ENCODE measurements at regions not wholly inside any gene's neighbourhood (a gene's known extent, or its start where the extent isn't known, plus 50 kb on each side); places are given as distances from the start of the nearest gene placed in this dataset.

DNA sequence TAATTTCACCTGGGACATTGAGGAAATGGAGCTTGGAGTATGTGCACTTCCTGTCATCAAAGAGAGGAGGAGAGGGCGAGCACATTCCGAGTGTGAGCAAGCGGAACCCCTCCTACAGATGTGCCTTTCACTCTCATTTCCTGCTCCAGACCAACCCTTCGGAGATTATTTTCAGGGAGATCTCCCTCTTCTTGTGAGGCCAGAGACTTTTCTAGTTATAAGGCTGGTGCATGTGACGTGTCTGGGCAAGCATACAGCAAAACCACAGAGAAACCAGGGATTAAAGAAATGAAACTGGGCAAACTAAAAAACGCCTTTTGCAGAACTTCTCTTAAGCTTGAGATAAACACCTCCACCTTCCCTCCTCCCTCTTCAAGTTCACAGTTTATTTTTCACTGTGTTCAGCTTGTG is 409.2 kb upstream of the TCF4 start:
- TF ChIP-seq POLR2AphosphoS5 (IDR thresholded peaks at IDR 0.05; ENCODE audit: low read depth, low read length) (no peak), SIN3A (IDR thresholded peaks at IDR 0.05; ENCODE audit: borderline replicate concordance, insufficient read depth, low read length) (no peak), TAF1 (IDR thresholded peaks at IDR 0.05; ENCODE audit: borderline replicate concordance, insufficient read depth, low read length) (no peak), FOXP2 (optimal IDR thresholded peaks at IDR 0.05; ENCODE audit: borderline replicate concordance, extremely low read depth, extremely low read length, insufficient read depth) (no peak)
- TF ChIP-seq, protein P1, sequence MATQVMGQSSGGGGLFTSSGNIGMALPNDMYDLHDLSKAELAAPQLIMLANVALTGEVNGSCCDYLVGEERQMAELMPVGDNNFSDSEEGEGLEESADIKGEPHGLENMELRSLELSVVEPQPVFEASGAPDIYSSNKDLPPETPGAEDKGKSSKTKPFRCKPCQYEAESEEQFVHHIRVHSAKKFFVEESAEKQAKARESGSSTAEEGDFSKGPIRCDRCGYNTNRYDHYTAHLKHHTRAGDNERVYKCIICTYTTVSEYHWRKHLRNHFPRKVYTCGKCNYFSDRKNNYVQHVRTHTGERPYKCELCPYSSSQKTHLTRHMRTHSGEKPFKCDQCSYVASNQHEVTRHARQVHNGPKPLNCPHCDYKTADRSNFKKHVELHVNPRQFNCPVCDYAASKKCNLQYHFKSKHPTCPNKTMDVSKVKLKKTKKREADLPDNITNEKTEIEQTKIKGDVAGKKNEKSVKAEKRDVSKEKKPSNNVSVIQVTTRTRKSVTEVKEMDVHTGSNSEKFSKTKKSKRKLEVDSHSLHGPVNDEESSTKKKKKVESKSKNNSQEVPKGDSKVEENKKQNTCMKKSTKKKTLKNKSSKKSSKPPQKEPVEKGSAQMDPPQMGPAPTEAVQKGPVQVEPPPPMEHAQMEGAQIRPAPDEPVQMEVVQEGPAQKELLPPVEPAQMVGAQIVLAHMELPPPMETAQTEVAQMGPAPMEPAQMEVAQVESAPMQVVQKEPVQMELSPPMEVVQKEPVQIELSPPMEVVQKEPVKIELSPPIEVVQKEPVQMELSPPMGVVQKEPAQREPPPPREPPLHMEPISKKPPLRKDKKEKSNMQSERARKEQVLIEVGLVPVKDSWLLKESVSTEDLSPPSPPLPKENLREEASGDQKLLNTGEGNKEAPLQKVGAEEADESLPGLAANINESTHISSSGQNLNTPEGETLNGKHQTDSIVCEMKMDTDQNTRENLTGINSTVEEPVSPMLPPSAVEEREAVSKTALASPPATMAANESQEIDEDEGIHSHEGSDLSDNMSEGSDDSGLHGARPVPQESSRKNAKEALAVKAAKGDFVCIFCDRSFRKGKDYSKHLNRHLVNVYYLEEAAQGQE (IDR thresholded peaks at IDR 0.05; ENCODE audit: insufficient read depth in 1 of 2, low read depth in 2 of 2, low read length in 2 of 2), result no peak

DNA sequence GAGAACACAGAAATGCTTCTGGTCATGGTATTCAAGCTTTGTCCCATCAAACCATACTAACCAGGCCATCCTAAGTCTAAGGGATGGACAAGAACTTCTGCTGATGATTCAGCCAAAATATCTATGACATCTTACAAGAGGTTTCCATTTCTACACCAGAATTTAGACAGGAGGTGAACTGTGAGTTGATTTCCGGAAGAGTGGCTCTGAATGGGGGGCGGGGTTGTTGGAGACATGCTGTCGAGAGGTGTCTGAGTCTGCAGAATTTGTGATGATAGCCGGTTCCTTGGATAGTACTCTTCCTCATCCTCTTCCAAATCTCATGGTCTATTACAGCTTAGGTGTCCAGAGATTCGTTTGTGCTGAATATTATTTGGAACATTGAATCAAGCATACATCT is 408.7 kb upstream of the TCF4 start:
- TF ChIP-seq SIN3A (IDR thresholded peaks at IDR 0.05; ENCODE audit: borderline replicate concordance, insufficient read depth, low read length) (no peak), POLR2AphosphoS5 (IDR thresholded peaks at IDR 0.05; ENCODE audit: low read depth, low read length) (no peak), TAF1 (IDR thresholded peaks at IDR 0.05; ENCODE audit: borderline replicate concordance, insufficient read depth, low read length) (no peak), FOXP2 (optimal IDR thresholded peaks at IDR 0.05; ENCODE audit: borderline replicate concordance, extremely low read depth, extremely low read length, insufficient read depth) (no peak)
- TF ChIP-seq, protein P1 (IDR thresholded peaks at IDR 0.05; ENCODE audit: insufficient read depth in 1 of 2, low read depth in 2 of 2, low read length in 2 of 2), result no peak

DNA sequence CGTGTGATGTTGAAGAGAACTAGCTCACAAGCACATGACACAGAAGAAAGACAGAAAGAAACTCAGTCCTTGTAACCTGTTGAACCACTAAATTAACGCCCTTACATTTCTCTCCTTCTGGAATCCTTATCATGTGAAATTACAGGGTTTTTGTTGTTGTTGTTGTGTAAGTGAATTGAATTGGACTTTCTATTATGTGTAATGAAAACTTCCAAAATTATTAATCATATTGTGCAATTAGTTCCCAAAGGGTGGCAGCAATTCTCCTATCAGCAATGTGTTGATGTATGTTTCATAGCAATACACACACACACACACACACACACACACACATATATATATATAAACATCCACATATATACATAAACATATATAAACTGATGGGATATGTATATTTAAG is 402.2 kb upstream of the TCF4 start:
- no peak for TF ChIP-seq POLR2AphosphoS5 (IDR thresholded peaks at IDR 0.05; ENCODE audit: low read depth, low read length)
- TF ChIP-seq, protein P1 (IDR thresholded peaks at IDR 0.05; ENCODE audit: insufficient read depth in 1 of 2, low read depth in 2 of 2, low read length in 2 of 2), result no peak
- no peak for TF ChIP-seq FOXP2 (optimal IDR thresholded peaks at IDR 0.05; ENCODE audit: borderline replicate concordance, extremely low read depth, extremely low read length, insufficient read depth)
- TF ChIP-seq TAF1 (IDR thresholded peaks at IDR 0.05; ENCODE audit: borderline replicate concordance, insufficient read depth, low read length), result no peak
- TF ChIP-seq SIN3A (IDR thresholded peaks at IDR 0.05; ENCODE audit: borderline replicate concordance, insufficient read depth, low read length), result no peak

DNA sequence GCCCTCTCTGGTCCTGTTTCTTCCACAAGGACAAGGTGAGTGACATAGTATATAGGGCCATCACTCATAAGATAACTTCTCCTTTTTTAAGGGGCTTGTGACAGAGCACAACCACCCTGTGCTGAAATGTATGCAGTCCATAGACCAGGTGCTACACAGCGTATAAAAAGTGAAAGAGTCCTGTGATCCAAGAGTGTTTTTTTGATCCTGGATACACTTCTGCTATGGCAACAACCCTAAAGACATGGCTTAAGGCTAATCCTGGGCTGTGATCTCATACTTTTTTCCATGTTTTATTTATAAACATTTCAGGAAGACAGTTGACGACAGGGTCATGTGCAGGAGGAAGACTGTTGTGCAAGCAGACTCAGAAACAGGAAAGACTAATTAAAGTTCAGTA is 400.5 kb upstream of the TCF4 start:
- TF ChIP-seq SIN3A (IDR thresholded peaks at IDR 0.05; ENCODE audit: borderline replicate concordance, insufficient read depth, low read length) (no peak), POLR2AphosphoS5 (IDR thresholded peaks at IDR 0.05; ENCODE audit: low read depth, low read length) (no peak), TAF1 (IDR thresholded peaks at IDR 0.05; ENCODE audit: borderline replicate concordance, insufficient read depth, low read length) (no peak), FOXP2 (optimal IDR thresholded peaks at IDR 0.05; ENCODE audit: borderline replicate concordance, extremely low read depth, extremely low read length, insufficient read depth) (no peak)
- TF ChIP-seq, protein P1 (IDR thresholded peaks at IDR 0.05; ENCODE audit: insufficient read depth in 1 of 2, low read depth in 2 of 2, low read length in 2 of 2), result no peak

DNA sequence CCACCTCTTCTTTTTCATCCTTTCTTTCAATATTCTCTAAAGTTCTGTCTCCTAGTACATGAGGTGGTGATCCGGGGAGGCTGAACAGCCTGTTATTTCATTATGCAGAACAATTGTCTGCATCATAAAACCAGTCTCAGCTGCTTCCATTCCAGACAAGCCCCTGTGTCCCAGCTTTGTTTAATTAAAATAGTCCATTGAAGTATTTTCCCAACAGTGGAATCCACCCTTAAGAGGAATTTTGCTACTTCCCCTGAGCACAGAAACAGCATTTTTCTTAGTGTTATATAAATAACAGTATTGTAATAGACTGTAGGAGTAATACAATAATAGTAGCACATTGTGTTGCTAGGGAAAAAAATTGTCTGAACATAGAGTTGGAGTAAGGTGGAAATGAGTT is 395.4 kb upstream of the TCF4 start:
- no peak for TF ChIP-seq TAF1 (IDR thresholded peaks at IDR 0.05; ENCODE audit: borderline replicate concordance, insufficient read depth, low read length)

All from PFSK-1 (cell line).